ENCODE measurements at regions not wholly inside any gene's neighbourhood (a gene's known extent, or its start where the extent isn't known, plus 50 kb on each side); places are given as distances from the start of the nearest gene placed in this dataset.

DNA sequence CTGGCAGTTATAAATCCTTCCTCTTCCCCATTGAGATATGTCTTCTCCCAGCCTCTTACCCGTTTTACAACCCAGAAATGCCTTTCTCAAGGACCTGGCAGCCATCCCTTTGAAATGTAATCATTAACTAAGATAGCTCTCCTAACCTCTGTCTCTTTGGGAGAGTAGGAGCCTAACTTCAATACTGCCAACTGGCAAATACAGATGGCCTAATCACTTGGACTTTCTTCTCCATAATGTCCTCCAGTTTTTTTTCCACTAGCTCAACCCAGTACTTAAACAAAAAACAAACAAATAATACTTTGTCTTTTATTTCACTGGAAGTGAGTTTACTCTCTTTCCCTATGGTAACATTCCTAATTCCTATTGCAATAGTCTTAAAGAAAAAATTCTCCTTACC, 1391.1 kb downstream of the SUCLG1 start:
- ATAC-seq (ENCODE audit: low FRiP score) = no peak

GRCh38 chr2:83063933-83064332, 1395.1 kb downstream of the SUCLG1 start:
- TF ChIP-seq CTCF (IDR thresholded peaks at IDR 0.05) = no peak
- DNase-seq (ENCODE audit: low spot score) (no peak), ATAC-seq (ENCODE audit: low FRiP score) (no peak)

More for the DNA sequence above, 1391.1 kb downstream of the SUCLG1 start:
- TF ChIP-seq CTCF (IDR thresholded peaks at IDR 0.05) = no peak
- no peak for DNase-seq (ENCODE audit: low spot score)

DNA sequence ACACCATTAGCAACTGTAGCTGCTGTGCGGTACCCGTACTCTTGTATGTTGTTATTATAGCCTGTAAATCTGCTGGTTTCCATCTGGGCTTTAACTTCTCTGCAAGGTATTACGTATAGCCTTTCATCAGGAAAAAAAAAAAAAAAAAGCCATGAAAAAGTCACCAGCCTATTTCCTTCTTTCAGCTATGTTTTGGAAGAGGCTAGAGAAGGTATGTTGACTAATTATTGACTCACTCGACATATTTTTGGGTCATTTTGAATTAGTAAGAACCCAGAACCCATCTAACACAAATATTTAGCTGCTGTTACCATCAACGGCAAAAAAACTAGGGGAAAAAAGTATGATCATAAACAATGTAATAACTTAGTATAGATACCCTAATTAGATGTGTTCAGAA, 1395.6 kb downstream of the SUCLG1 start:
- no peak for DNase-seq (ENCODE audit: low spot score)
- no peak for ATAC-seq (ENCODE audit: low FRiP score)
- no peak for TF ChIP-seq CTCF (IDR thresholded peaks at IDR 0.05)

- ATAC-seq (ENCODE audit: low FRiP score) = no peak
- no peak for TF ChIP-seq CTCF (IDR thresholded peaks at IDR 0.05)
- no peak for DNase-seq (ENCODE audit: low spot score)
These were observed 1400.4 kb downstream of the SUCLG1 start for GRCh38 chr2:83058683-83059082.

DNA sequence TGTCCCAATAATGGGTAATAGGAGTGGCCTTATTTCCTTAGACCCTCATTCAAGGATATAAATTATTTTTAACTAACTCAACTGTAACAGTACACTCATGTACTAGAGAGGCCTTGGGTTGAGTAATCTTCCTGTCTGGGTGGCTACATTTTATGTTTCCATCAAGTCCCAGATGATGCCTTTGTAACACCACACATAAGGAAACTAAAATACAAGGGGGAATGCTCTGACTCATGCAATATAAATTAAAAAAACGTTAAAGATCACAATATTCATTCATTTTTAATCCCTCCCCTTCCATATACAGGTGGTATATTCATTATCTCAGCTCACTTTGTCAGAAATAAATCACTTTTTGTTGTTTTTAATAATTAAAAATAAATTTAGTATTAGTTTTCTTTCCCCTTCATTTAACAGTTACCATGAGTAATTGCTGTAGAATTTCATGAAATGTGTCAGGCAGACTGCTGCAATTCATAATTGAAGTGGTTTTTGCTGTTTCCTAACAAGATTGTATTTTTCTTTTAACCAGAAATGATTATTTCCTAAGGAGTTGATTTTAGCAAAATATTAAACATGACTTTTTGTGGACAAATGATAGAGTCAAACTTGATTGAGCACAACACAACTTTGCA, 1403.6 kb downstream of the SUCLG1 start:
- no peak for TF ChIP-seq CTCF (IDR thresholded peaks at IDR 0.05)
- ATAC-seq (ENCODE audit: low FRiP score) (peak; percentile 49), DNase-seq (ENCODE audit: low spot score) (no peak)

GRCh38 chr2:83054751-83055150, 1404.3 kb downstream of the SUCLG1 start:
- ATAC-seq (ENCODE audit: low FRiP score) = no peak
- no peak for DNase-seq (ENCODE audit: low spot score)
- no peak for TF ChIP-seq CTCF (IDR thresholded peaks at IDR 0.05)

GRCh38 chr2:83051538-83052170, 1407.4 kb downstream of the SUCLG1 start:
- DNase-seq (ENCODE audit: low spot score) (no peak), ATAC-seq (ENCODE audit: low FRiP score) (no peak)
- no peak for TF ChIP-seq CTCF (IDR thresholded peaks at IDR 0.05)

Measured in omental fat pad (tissue), 3 donors.